Vagina (tissue), 2 donors: ENCODE measurements at regions not wholly inside any gene's neighbourhood (a gene's known extent, or its start where the extent isn't known, plus 50 kb on each side); places are given as distances from the start of the nearest gene placed in this dataset.
A peak's percentile ranks its signal among the peaks of the same experiment; 100 is the strongest.

Experiments
- POLR2A ChIP-seq, 2 donors: fragments of 450-650 bp; IDR thresholded peaks; one replicate each; pipeline ENCODE4 v1.6.1; 2017; ENCODE audit warnings: antibody characterized with exemption in 2 of 2, mild to moderate bottlenecking in 2 of 2, moderate library complexity in 2 of 2
- POLR2AphosphoS5 ChIP-seq, 2 donors: sonication (generic); formaldehyde crosslinking; IDR thresholded peaks; one replicate each; pipeline ENCODE4 v1.9.0; 2017; ENCODE audit warnings: antibody characterized with exemption in 2 of 2, mild to moderate bottlenecking in 2 of 2, low read depth in 1 of 2; ENCODE audit not compliant: insufficient read depth in 1 of 2
- TF ChIP-seq, protein P1 (sequence below), 3 experiments: fragments of 450-650 bp in 2 of 3; fragments of 200-600 bp in 1 of 3; sonication (generic) in 1 of 3; IDR thresholded peaks; one replicate each; pipeline ENCODE4 v1.5.1; 2017 to 2019; ENCODE audit warnings: antibody characterized with exemption in 3 of 3, mild to moderate bottlenecking in 2 of 3, moderate library complexity in 2 of 3

DNA sequence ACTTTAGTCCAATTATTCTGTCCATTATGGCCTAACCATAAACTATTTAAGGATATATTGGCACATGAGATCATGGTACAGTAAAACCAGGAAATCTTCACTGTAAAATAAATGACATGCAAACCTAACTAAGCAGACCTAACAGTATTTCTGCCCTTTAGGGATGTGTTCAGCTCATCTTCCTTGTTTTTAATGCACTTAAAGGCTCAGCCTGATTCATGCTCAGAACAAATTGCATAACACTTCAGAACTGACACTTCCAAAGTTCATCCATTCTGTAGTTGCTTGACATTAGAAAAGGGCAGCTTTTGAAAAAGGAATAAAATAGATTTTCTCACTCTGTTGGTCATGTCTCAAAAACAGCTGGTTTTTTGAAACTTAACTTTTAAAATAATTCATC lies 708.5 kb downstream of the C12orf50 start:
- TF ChIP-seq, protein P1, sequence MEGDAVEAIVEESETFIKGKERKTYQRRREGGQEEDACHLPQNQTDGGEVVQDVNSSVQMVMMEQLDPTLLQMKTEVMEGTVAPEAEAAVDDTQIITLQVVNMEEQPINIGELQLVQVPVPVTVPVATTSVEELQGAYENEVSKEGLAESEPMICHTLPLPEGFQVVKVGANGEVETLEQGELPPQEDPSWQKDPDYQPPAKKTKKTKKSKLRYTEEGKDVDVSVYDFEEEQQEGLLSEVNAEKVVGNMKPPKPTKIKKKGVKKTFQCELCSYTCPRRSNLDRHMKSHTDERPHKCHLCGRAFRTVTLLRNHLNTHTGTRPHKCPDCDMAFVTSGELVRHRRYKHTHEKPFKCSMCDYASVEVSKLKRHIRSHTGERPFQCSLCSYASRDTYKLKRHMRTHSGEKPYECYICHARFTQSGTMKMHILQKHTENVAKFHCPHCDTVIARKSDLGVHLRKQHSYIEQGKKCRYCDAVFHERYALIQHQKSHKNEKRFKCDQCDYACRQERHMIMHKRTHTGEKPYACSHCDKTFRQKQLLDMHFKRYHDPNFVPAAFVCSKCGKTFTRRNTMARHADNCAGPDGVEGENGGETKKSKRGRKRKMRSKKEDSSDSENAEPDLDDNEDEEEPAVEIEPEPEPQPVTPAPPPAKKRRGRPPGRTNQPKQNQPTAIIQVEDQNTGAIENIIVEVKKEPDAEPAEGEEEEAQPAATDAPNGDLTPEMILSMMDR (IDR thresholded peaks at IDR 0.05): no peak
- TF ChIP-seq POLR2A (IDR thresholded peaks at IDR 0.05) (no peak), POLR2AphosphoS5 (IDR thresholded peaks at IDR 0.05; ENCODE audit: insufficient read depth in 1 of 2, low read depth in 1 of 2) (peak in 1 of 2 donors; percentile 26)
